ENCODE measurements at regions not wholly inside any gene's neighbourhood (a gene's known extent, or its start where the extent isn't known, plus 50 kb on each side); places are given as distances from the start of the nearest gene placed in this dataset.

- Histone ChIP-seq H3K36me3 (ENCODE audit: control insufficient read depth, insufficient read depth, low read length) (no peaks in the 10 kb centered on the region), H3K4me1 (ENCODE audit: control insufficient read depth, insufficient read depth, low read length) (no peaks in the 10 kb centered on the region), H3K4me3 (ENCODE audit: low read length) (no peak overlapping the region), H3K27ac (ENCODE audit: low read depth, low read length) (no peak overlapping the region), H3K9ac (ENCODE audit: extremely low read depth, low read length, poor library complexity, severe bottlenecking) (no peak overlapping the region), H3K9me3 (ENCODE audit: control insufficient read depth, low read length) (no peaks in the 10 kb centered on the region), H3K27me3 (ENCODE audit: control insufficient read depth, insufficient read depth, low read length, poor library complexity, severe bottlenecking) (no peaks in the 10 kb centered on the region)
- H3K27ac Mint-ChIP-seq = no peak overlapping the region
- peaks cover 6% of the 10 kb centered on the region for H3K9me3 Mint-ChIP-seq
- no peak for DNase-seq
- H3K27me3 Mint-ChIP-seq (ENCODE audit: insufficient read depth) = no peaks in the 10 kb centered on the region
- H3K4me1 Mint-ChIP-seq = peaks cover 8% of the 10 kb centered on the region
- no peak overlapping the region for H3K4me3 Mint-ChIP-seq
- 83 to 100% methylated on average over 2 to 3 of the region's 3 CpGs for WGBS, 2 experiments (ENCODE audit: insufficient coverage in 1 of 2, insufficient read length in 1 of 2)
- no peaks in the 10 kb centered on the region for H3K36me3 Mint-ChIP-seq (ENCODE audit: low read depth)
- TF ChIP-seq CTCF (conservative IDR thresholded peaks at IDR 0.05) = no peak
These were observed 102.9 kb upstream of the EPB41L3 start for GRCh38 chr18:5646739-5647138.

- H3K4me1 ChIP-seq (ENCODE audit: control insufficient read depth, insufficient read depth, low read length) = no peaks in the 10 kb centered on the region
- H3K27ac Mint-ChIP-seq = no peak overlapping the region
- H3K4me3 Mint-ChIP-seq = no peak overlapping the region
- no peaks in the 10 kb centered on the region for H3K36me3 Mint-ChIP-seq (ENCODE audit: low read depth)
- peaks cover 15% of the 10 kb centered on the region for H3K4me1 Mint-ChIP-seq
- TF ChIP-seq CTCF (conservative IDR thresholded peaks at IDR 0.05) = no peak
- no peak overlapping the region for H3K27ac ChIP-seq (ENCODE audit: low read depth, low read length)
- no peak for DNase-seq
- 93 to 100% methylated on average over 6 to 7 of the region's 7 CpGs for WGBS, 2 experiments (ENCODE audit: insufficient coverage in 1 of 2, insufficient read length in 1 of 2)
- H3K9me3 Mint-ChIP-seq = peaks cover 1% of the 10 kb centered on the region
- no peak overlapping the region for H3K9ac ChIP-seq (ENCODE audit: extremely low read depth, low read length, poor library complexity, severe bottlenecking)
- H3K9me3 ChIP-seq (ENCODE audit: control insufficient read depth, low read length) = no peaks in the 10 kb centered on the region
- no peak overlapping the region for H3K4me3 ChIP-seq (ENCODE audit: low read length)
- H3K36me3 ChIP-seq (ENCODE audit: control insufficient read depth, insufficient read depth, low read length) = no peaks in the 10 kb centered on the region
- no peaks in the 10 kb centered on the region for H3K27me3 ChIP-seq (ENCODE audit: control insufficient read depth, insufficient read depth, low read length, poor library complexity, severe bottlenecking)
- H3K27me3 Mint-ChIP-seq (ENCODE audit: insufficient read depth) = no peaks in the 10 kb centered on the region
These were observed 99.5 kb upstream of the EPB41L3 start for GRCh38 chr18:5643288-5643687.

GRCh38 chr18:5640939-5641338 lies 97.1 kb upstream of the EPB41L3 start:
- TF ChIP-seq CTCF (conservative IDR thresholded peaks at IDR 0.05) = no peak
- peaks cover 14% of the 10 kb centered on the region for H3K4me1 Mint-ChIP-seq
- peaks cover under 1% of the 10 kb centered on the region for H3K27me3 Mint-ChIP-seq (ENCODE audit: insufficient read depth)
- no peak overlapping the region for H3K27ac Mint-ChIP-seq
- H3K27ac ChIP-seq (ENCODE audit: low read depth, low read length) = no peak overlapping the region
- no peaks in the 10 kb centered on the region for H3K27me3 ChIP-seq (ENCODE audit: control insufficient read depth, insufficient read depth, low read length, poor library complexity, severe bottlenecking)
- peak; percentile 50 for DNase-seq
- no peaks in the 10 kb centered on the region for H3K4me1 ChIP-seq (ENCODE audit: control insufficient read depth, insufficient read depth, low read length)
- no peak overlapping the region for H3K4me3 Mint-ChIP-seq
- H3K9me3 Mint-ChIP-seq = no peaks in the 10 kb centered on the region
- 89% methylated on average over 9 to 11 of the region's 12 CpGs for WGBS, 2 experiments (ENCODE audit: insufficient coverage in 1 of 2, insufficient read length in 1 of 2)
- H3K36me3 Mint-ChIP-seq (ENCODE audit: low read depth) = no peaks in the 10 kb centered on the region
- H3K9ac ChIP-seq (ENCODE audit: extremely low read depth, low read length, poor library complexity, severe bottlenecking) = no peak overlapping the region
- no peaks in the 10 kb centered on the region for H3K9me3 ChIP-seq (ENCODE audit: control insufficient read depth, low read length)
- no peaks in the 10 kb centered on the region for H3K36me3 ChIP-seq (ENCODE audit: control insufficient read depth, insufficient read depth, low read length)
- H3K4me3 ChIP-seq (ENCODE audit: low read length) = no peak overlapping the region
